ENCODE measurements at regions not wholly inside any gene's neighbourhood (a gene's known extent, or its start where the extent isn't known, plus 50 kb on each side); places are given as distances from the start of the nearest gene placed in this dataset.
A peak's percentile ranks its signal among the peaks of the same experiment; 100 is the strongest.

DNA sequence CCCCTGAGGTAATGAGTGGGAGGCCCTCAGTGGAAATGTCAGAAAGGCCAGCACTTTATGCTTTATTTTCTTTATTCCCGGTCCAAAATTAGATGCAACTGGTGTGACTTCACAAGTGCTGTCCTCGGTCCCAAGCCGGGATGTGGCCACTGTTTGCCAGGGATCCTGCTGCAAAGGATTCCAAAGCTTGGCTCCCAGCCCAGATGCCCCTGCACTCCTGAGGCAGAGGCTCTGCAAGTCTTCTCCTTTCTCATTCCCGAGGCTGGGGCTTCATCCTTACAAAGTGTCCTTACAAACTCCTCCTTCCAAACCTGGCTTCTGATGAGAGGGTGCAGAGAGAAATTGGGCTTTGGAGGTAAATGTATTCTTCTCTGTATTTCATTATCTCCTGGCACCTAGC is 544.3 kb upstream of the DPP6 start:
- intact Hi-C loops (cut with DNase I; ENCODE audit: low total_unique reads) (no loop called here), in situ Hi-C loops (cut with MboI; ENCODE audit: low pct_ligation_motif_present in 1 of 4, low pct_unique_long_range_greater_than_20kb in 1 of 4, low sequenced_read_pairs in 3 of 4) (no loop called here)
- H3K4me1 ChIP-seq, result no peaks in the 10 kb centered on the region
- TF ChIP-seq POLR2A (IDR thresholded peaks at IDR 0.05) (no peak), POLR2AphosphoS5 (IDR thresholded peaks at IDR 0.05) (no peak), EP300 (IDR thresholded peaks at IDR 0.05; ENCODE audit: low read depth) (no peak)
- TF ChIP-seq, protein P1, sequence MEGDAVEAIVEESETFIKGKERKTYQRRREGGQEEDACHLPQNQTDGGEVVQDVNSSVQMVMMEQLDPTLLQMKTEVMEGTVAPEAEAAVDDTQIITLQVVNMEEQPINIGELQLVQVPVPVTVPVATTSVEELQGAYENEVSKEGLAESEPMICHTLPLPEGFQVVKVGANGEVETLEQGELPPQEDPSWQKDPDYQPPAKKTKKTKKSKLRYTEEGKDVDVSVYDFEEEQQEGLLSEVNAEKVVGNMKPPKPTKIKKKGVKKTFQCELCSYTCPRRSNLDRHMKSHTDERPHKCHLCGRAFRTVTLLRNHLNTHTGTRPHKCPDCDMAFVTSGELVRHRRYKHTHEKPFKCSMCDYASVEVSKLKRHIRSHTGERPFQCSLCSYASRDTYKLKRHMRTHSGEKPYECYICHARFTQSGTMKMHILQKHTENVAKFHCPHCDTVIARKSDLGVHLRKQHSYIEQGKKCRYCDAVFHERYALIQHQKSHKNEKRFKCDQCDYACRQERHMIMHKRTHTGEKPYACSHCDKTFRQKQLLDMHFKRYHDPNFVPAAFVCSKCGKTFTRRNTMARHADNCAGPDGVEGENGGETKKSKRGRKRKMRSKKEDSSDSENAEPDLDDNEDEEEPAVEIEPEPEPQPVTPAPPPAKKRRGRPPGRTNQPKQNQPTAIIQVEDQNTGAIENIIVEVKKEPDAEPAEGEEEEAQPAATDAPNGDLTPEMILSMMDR (IDR thresholded peaks at IDR 0.05), result no peak
- H3K4me3 ChIP-seq, result no peak overlapping the region
- H3K27me3 ChIP-seq, result no peaks in the 10 kb centered on the region
- H3K27ac ChIP-seq, result no peak overlapping the region
- no peaks in the 10 kb centered on the region for H3K36me3 ChIP-seq
- no peaks in the 10 kb centered on the region for H3K9me3 ChIP-seq
- DNase-seq, result no peak
- WGBS, 2 donors (ENCODE audit: low coverage in 1 of 2), result 50 to 56% methylated on average over 2 to 4 of the region's 4 CpGs

GRCh38 chr7:153509768-153510167 is 542.4 kb upstream of the DPP6 start:
- Histone ChIP-seq H3K4me1 (no peaks in the 10 kb centered on the region), H3K4me3 (no peak overlapping the region), H3K27me3 (no peaks in the 10 kb centered on the region), H3K27ac (no peak overlapping the region), H3K9me3 (no peaks in the 10 kb centered on the region), H3K36me3 (no peaks in the 10 kb centered on the region)
- no peak for DNase-seq
- WGBS, 2 donors (ENCODE audit: low coverage in 1 of 2), result 67 to 78% methylated on average over 3 of the region's 3 CpGs
- intact Hi-C loops (cut with DNase I; ENCODE audit: low total_unique reads), result loop anchor here (5.0 kb wide), 1 partner anchor 823 kb away; no protein-coding TSS in a partner anchor
- TF ChIP-seq POLR2A (IDR thresholded peaks at IDR 0.05) (no peak), EP300 (IDR thresholded peaks at IDR 0.05; ENCODE audit: low read depth) (no peak), POLR2AphosphoS5 (IDR thresholded peaks at IDR 0.05) (no peak)
- TF ChIP-seq, protein P1 (IDR thresholded peaks at IDR 0.05), result no peak
- in situ Hi-C loops (cut with MboI; ENCODE audit: low pct_ligation_motif_present in 1 of 4, low pct_unique_long_range_greater_than_20kb in 1 of 4, low sequenced_read_pairs in 3 of 4), result no loop called here

GRCh38 chr7:153510674-153511073 is 541.5 kb upstream of the DPP6 start:
- in situ Hi-C loops (cut with MboI; ENCODE audit: low pct_ligation_motif_present in 1 of 4, low pct_unique_long_range_greater_than_20kb in 1 of 4, low sequenced_read_pairs in 3 of 4) (no loop called here), intact Hi-C loops (cut with DNase I; ENCODE audit: low total_unique reads) (loop anchor here (5.0 kb wide), 1 partner anchor 822 kb away; no protein-coding TSS in a partner anchor)
- Histone ChIP-seq H3K9me3 (no peaks in the 10 kb centered on the region), H3K4me1 (no peaks in the 10 kb centered on the region), H3K27ac (peak overlapping the region in 2 of 4 donors; percentile 14 to 34), H3K27me3 (no peaks in the 10 kb centered on the region), H3K36me3 (no peaks in the 10 kb centered on the region), H3K4me3 (no peak overlapping the region)
- TF ChIP-seq EP300 (IDR thresholded peaks at IDR 0.05; ENCODE audit: low read depth) (no peak), POLR2AphosphoS5 (IDR thresholded peaks at IDR 0.05) (no peak), POLR2A (IDR thresholded peaks at IDR 0.05) (no peak)
- TF ChIP-seq, protein P1 (IDR thresholded peaks at IDR 0.05), result no peak
- 46 to 51% methylated on average over 3 of the region's 3 CpGs for WGBS, 2 donors (ENCODE audit: low coverage in 1 of 2)
- DNase-seq, result no peak

DNA sequence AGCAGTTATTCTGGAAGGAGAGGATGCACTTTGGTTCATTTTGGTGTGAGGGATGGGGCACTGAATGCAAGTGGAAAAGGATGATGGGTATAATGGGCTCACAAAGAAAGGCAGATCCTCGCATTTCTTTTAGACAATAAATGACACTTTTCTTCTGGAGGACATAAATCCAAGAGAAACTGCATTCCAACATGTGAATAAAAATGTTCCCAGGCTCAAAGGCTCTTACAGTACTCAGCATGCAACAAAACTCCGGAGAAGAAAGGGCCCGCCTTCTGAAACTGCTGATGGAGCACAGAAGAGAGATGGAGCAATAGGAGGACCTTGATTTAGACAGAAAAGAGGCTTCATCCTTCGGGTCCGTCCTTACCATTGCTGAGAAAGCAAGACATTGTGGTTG is 538.2 kb upstream of the DPP6 start:
- Histone ChIP-seq H3K36me3 (no peaks in the 10 kb centered on the region), H3K27me3 (no peaks in the 10 kb centered on the region), H3K4me1 (no peaks in the 10 kb centered on the region), H3K4me3 (no peak overlapping the region), H3K9me3 (peaks cover 0 to 5% of the 10 kb centered on the region in 2 donors), H3K27ac (peak overlapping the region in 2 of 4 donors; percentile 39 to 61)
- 63 to 66% methylated on average over 4 to 5 of the region's 5 CpGs for WGBS, 2 donors (ENCODE audit: low coverage in 1 of 2)
- intact Hi-C loops (cut with DNase I; ENCODE audit: low total_unique reads) (loop anchor here (5.0 kb wide), 1 partner anchor 818 kb away; no protein-coding TSS in a partner anchor), in situ Hi-C loops (cut with MboI; ENCODE audit: low pct_ligation_motif_present in 1 of 4, low pct_unique_long_range_greater_than_20kb in 1 of 4, low sequenced_read_pairs in 3 of 4) (no loop called here)
- DNase-seq, result no peak
- TF ChIP-seq POLR2AphosphoS5 (IDR thresholded peaks at IDR 0.05) (no peak), EP300 (IDR thresholded peaks at IDR 0.05; ENCODE audit: low read depth) (no peak), POLR2A (IDR thresholded peaks at IDR 0.05) (no peak)
- TF ChIP-seq, protein P1 (IDR thresholded peaks at IDR 0.05), result no peak
